NT2/D1 (cell line): ENCODE measurements at regions not wholly inside any gene's neighbourhood (a gene's known extent, or its start where the extent isn't known, plus 50 kb on each side); places are given as distances from the start of the nearest gene placed in this dataset.
"Not testable (repeated sequence)": the region's sequence is repeated elsewhere in the genome, so short reads cannot be mapped to it uniquely, and the experiment has no call there.

ENCODE experiments used
- DNase-seq: peaks from one replicate; pipeline ENCODE4 v3.0.0-alpha.2; 2011; ENCODE audit warnings: low read depth, low spot score
- H3K27me3 ChIP-seq: 2 replicates; pipeline ENCODE4 v1.6.0; 2011; ENCODE audit warnings: mild to moderate bottlenecking; ENCODE audit not compliant: insufficient read length, insufficient read depth
- H3K36me3 ChIP-seq: 2 replicates; pipeline ENCODE4 v1.6.1; 2011; ENCODE audit warnings: mild to moderate bottlenecking, low read length, mixed read lengths; ENCODE audit not compliant: insufficient read depth, insufficient read length
- H3K4me1 ChIP-seq: 2 replicates; pipeline ENCODE4 v1.5.1; 2011; ENCODE audit not compliant: insufficient read depth, insufficient read length
- H3K4me3 ChIP-seq: 2 replicates; pipeline ENCODE4 v1.5.1; 2011; ENCODE audit warnings: low read depth; ENCODE audit not compliant: insufficient read length
- H3K9ac ChIP-seq: 2 replicates; pipeline ENCODE4 v1.6.0; 2011; ENCODE audit warnings: low read depth; ENCODE audit not compliant: insufficient read length
- H3K9me3 ChIP-seq: 2 replicates; pipeline ENCODE4 v1.5.1; 2011; ENCODE audit warnings: mild to moderate bottlenecking, low read length; ENCODE audit not compliant: insufficient read depth
- SUZ12 ChIP-seq: IDR thresholded peaks from 2 replicates; pipeline ENCODE4 v1.6.1; 2011; ENCODE audit not compliant: insufficient read length, insufficient read depth; ENCODE audit errors: extremely low read depth
- YY1 ChIP-seq: IDR thresholded peaks from 2 replicates; pipeline ENCODE4 v1.6.1; 2011; ENCODE audit not compliant: insufficient read length, insufficient read depth
- ZNF274 ChIP-seq: IDR thresholded peaks from 2 replicates; pipeline ENCODE4 v1.6.1; 2011; ENCODE audit warnings: mild to moderate bottlenecking, low read depth, low read length

GRCh38 chr16:60363566-60363965, 1629.5 kb upstream of the GOT2 start:
- Histone ChIP-seq H3K27me3 (no peaks in the 10 kb centered on the region), H3K9ac (no peak overlapping the region), H3K4me3 (no peak overlapping the region), H3K36me3 (no peaks in the 10 kb centered on the region), H3K9me3 (no peaks in the 10 kb centered on the region), H3K4me1 (no peaks in the 10 kb centered on the region)
- TF ChIP-seq ZNF274 (no peak), SUZ12 (no peak), YY1 (no peak)
- DNase-seq = no peak

GRCh38 chr16:60359866-60360265, 1625.8 kb upstream of the GOT2 start:
- not testable (repeated sequence) for H3K9me3 ChIP-seq, DNase-seq, H3K4me1 ChIP-seq, H3K4me3 ChIP-seq, H3K27me3 ChIP-seq, H3K36me3 ChIP-seq, H3K9ac ChIP-seq

DNA sequence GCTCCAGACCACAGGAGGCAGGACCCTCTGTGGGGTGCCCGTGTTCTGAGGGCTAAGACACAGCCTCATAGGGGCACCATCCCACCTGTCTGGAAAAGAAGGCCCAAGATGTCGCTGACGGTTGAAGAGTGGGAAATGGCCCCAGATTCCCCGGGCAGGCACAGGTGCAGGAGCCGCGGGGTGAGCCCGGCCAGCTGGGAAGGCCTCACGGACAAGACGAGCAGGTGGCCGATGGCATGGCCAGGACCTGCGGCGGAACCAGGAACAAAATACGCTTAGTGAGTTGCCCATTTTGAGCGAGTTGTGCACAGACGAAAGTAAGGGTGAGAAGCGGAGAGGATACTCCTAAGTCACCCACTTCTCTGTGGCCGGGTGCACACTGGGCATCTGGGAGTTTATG, 1625.3 kb upstream of the GOT2 start:
- not testable (repeated sequence) for H3K9ac ChIP-seq, H3K4me3 ChIP-seq, H3K9me3 ChIP-seq, H3K27me3 ChIP-seq, H3K36me3 ChIP-seq, DNase-seq, H3K4me1 ChIP-seq

DNA sequence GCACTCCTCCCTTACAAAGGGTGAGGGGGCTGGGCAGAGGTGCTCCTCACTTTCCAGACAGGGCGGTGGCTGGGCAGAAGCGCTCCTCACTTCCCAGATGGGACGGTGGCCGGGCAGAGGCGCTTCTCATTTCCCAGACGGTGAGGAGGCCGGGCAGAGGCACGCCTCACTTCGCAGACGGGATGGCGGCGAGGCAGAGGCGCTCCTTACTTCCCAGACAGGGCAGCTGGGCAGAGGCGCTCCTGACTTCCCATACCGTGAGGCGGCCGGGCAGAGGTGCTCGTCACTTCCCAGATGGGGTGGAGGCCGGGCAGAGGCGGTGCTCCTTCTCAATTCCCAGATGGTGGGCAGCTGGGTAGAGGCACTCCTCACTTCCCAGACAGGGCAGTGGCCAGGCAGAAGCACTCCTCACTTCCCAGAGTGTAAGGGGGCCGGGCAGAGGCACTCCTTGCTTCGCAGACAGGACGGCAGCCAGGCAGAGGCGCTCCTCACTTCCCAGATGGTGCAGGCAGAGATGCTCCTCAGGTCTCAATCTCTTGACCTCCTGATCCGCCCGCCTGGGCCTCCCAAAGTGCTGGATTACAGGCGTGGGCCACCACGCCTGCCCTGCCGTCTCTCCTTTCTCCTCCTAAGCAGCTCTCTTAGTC, 1623.9 kb upstream of the GOT2 start:
- not testable (repeated sequence) for H3K36me3 ChIP-seq, H3K27me3 ChIP-seq, H3K4me3 ChIP-seq, H3K9me3 ChIP-seq, H3K4me1 ChIP-seq, H3K9ac ChIP-seq, DNase-seq

- no peaks in the 10 kb centered on the region for H3K27me3 ChIP-seq
- H3K4me3 ChIP-seq = no peak overlapping the region
- no peak overlapping the region for H3K9ac ChIP-seq
- DNase-seq = no peak
- H3K9me3 ChIP-seq = no peaks in the 10 kb centered on the region
- H3K4me1 ChIP-seq = no peaks in the 10 kb centered on the region
- TF ChIP-seq SUZ12 = no peak
- TF ChIP-seq YY1 = no peak
- no peak for TF ChIP-seq ZNF274
- H3K36me3 ChIP-seq = no peaks in the 10 kb centered on the region
These were observed 1612.1 kb upstream of the GOT2 start for GRCh38 chr16:60346256-60346655.

DNA sequence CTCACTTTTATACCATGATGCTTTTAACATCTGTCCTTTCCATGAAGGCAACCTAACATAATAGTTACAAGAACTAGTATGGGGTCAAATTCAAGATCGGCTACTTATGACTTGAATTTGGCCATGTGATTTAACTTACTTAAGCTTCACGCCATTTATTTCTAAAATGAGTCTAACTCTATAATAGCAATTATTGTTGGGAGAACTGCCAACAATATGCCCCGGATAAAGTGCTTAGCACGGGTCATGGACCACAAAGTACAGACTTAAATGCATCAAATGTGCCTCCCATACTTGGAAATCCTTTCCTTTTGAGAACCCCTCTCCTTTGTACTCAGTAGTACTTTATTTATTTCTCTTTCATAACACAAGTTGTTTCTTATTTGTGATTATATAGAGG, 1603.6 kb upstream of the GOT2 start:
- H3K9ac ChIP-seq = no peak overlapping the region
- no peaks in the 10 kb centered on the region for H3K9me3 ChIP-seq
- no peaks in the 10 kb centered on the region for H3K27me3 ChIP-seq
- TF ChIP-seq SUZ12 (no peak), ZNF274 (no peak), YY1 (no peak)
- H3K36me3 ChIP-seq = no peaks in the 10 kb centered on the region
- H3K4me1 ChIP-seq = no peaks in the 10 kb centered on the region
- DNase-seq = no peak
- H3K4me3 ChIP-seq = no peak overlapping the region

DNA sequence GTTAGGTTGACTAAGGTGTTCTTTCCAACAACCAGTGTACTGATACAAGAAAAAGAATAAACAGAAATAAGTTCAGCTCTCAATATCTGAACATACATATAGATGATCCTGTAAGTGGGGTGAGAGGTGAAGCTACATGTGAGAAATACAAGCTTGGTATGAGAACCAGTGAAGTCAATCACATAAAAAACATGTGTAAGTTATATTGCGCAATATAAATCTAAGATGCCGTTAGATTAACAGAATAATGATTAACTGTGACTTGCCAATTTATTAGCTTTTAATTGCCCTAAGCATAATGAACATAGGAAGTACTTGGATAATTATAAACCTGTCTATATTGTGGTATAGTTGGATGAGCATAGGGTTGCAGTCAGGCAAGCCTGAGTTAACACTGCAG, 1597.1 kb upstream of the GOT2 start:
- Histone ChIP-seq H3K4me3 (no peak overlapping the region), H3K4me1 (no peaks in the 10 kb centered on the region), H3K9me3 (peaks cover 5% of the 10 kb centered on the region; the same call in 1 of the 2 replicates), H3K9ac (no peak overlapping the region), H3K36me3 (no peaks in the 10 kb centered on the region), H3K27me3 (no peaks in the 10 kb centered on the region)
- TF ChIP-seq ZNF274 = no peak
- TF ChIP-seq SUZ12 = no peak
- TF ChIP-seq YY1 = no peak
- DNase-seq = no peak

GRCh38 chr16:60329108-60329507, 1595.0 kb upstream of the GOT2 start:
- H3K27me3 ChIP-seq = no peaks in the 10 kb centered on the region
- no peaks in the 10 kb centered on the region for H3K36me3 ChIP-seq
- no peak overlapping the region for H3K9ac ChIP-seq
- peaks cover 5% of the 10 kb centered on the region; the same call in 1 of the 2 replicates for H3K9me3 ChIP-seq
- TF ChIP-seq SUZ12 = no peak
- no peak for TF ChIP-seq YY1
- TF ChIP-seq ZNF274 = no peak
- no peak overlapping the region for H3K4me3 ChIP-seq
- DNase-seq = no peak
- H3K4me1 ChIP-seq = no peaks in the 10 kb centered on the region
